ENCODE measurements at regions not wholly inside any gene's neighbourhood (a gene's known extent, or its start where the extent isn't known, plus 50 kb on each side); places are given as distances from the start of the nearest gene placed in this dataset.

DNA sequence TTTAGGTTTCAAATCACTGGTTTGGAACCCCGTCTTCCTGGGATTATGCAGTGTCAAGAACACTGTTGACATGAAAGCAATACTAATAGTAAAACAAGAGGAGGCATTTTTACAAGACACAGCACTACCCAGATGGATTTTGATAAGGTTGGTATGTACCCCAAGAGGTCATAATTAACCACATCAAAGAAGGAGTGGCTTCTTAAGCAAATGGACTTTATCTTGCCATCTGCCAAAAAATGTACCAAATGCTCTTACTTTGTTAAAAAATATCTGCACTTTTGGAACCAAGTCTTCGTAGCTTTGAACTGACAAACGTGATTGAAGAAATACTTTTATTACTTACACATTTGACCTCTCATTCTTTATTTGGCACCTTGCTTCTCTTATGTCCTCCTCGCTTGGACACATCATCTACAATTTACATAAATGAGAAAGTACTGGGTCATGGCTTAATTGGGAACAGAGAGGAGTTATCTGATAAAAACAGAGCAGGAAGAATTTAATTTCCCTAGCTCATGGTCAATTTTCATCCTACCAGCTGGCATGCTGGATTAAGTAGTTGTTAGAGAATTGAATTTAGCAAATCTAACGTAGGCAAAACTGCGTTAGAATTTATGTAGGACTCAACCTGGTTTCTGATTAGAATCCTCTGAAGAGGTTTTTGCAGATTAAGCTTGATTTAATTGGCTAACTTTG, 54.5 kb upstream of the PRICKLE1 start:
- no peak for DNase-seq
- H3K9ac ChIP-seq (ENCODE audit: low read length) = no peak overlapping the region
- no peaks in the 10 kb centered on the region for H3K4me1 ChIP-seq (ENCODE audit: control insufficient read depth in 1 of 2, insufficient read depth in 2 of 2, low read length in 2 of 2)
- no peaks in the 10 kb centered on the region for H3K79me1 ChIP-seq (ENCODE audit: low read length)
- no peak overlapping the region for H3K4me2 ChIP-seq (ENCODE audit: low read length)
- H3K4ac ChIP-seq (ENCODE audit: low read depth, low read length) = no peak overlapping the region
- no peak overlapping the region for H2BK5ac ChIP-seq (ENCODE audit: low read depth, low read length, poor library complexity)
- H3K27me3 ChIP-seq (ENCODE audit: insufficient read depth, low read length) = no peaks in the 10 kb centered on the region
- H3K4me3 ChIP-seq (ENCODE audit: low read depth, low read length) = no peak overlapping the region
- H2AFZ ChIP-seq (ENCODE audit: insufficient read depth, low read length, poor library complexity) = no peak overlapping the region
- no CpG with 5 or more reads among the region's 6 CpGs for WGBS (ENCODE audit: extremely low coverage, insufficient coverage, insufficient read length)
- H3K79me2 ChIP-seq (ENCODE audit: control insufficient read depth, insufficient read depth, low read length, poor library complexity) = no peaks in the 10 kb centered on the region
- no peaks in the 10 kb centered on the region for H3K9me3 ChIP-seq (ENCODE audit: insufficient read depth, low read depth, low read length)
- no peaks in the 10 kb centered on the region for H3K36me3 ChIP-seq (ENCODE audit: control insufficient read depth in 1 of 2, insufficient read depth in 2 of 2, low read length in 2 of 2)
- no peak overlapping the region for H4K91ac ChIP-seq (ENCODE audit: low read depth, low read length)
- no peak overlapping the region for H3K18ac ChIP-seq (ENCODE audit: low read length)
- no peak overlapping the region for H2BK12ac ChIP-seq (ENCODE audit: low read length)
- H2AK5ac ChIP-seq (ENCODE audit: low read length) = no peak overlapping the region
- H2BK120ac ChIP-seq (ENCODE audit: insufficient read depth, low read length, poor library complexity) = no peak overlapping the region
- no peak overlapping the region for H3K23ac ChIP-seq (ENCODE audit: low read length)
- H4K8ac ChIP-seq (ENCODE audit: low read depth, low read length) = no peak overlapping the region
- no peak overlapping the region for H4K12ac ChIP-seq (ENCODE audit: low read depth, low read length)
- no peak overlapping the region for H3K27ac ChIP-seq (ENCODE audit: low read depth, low read length)
- H3K14ac ChIP-seq (ENCODE audit: low read length) = no peak overlapping the region

DNA sequence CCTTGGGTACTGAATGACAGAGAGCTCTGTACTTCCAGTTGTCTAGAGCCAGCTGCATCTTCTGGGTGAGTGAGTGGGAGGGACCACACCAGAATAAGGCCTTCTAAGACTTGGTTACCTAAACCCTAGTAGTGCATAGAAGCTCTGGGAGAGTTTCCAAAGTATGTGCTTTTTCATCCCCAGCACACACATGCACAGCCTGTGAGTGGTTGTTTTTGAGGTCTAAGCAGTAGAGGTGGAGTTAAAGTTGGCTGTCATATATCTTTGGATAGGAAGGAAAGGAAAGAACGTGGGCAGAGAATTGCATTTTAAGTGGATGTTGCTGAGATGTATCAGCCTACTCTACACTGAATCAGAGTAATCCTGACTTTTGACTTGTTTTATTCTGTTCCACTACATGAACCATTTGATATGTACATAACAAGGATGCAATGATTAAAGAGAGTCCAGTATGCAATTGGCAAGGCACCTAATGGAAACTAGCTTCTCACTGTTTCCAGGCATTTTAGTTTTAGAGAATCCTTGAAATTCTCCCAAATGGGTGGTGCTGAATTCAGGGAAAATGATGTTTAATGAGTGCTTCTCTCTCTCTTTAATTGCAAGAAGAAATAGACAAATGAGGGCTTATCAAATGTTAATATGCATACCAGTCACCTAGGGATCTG, 51.8 kb upstream of the PRICKLE1 start:
- Histone ChIP-seq H3K4me2 (ENCODE audit: low read length) (no peak overlapping the region), H3K4me1 (ENCODE audit: control insufficient read depth in 1 of 2, insufficient read depth in 2 of 2, low read length in 2 of 2) (no peaks in the 10 kb centered on the region), H3K4ac (ENCODE audit: low read depth, low read length) (no peak overlapping the region), H3K27ac (ENCODE audit: low read depth, low read length) (no peak overlapping the region), H2AFZ (ENCODE audit: insufficient read depth, low read length, poor library complexity) (no peak overlapping the region), H3K79me2 (ENCODE audit: control insufficient read depth, insufficient read depth, low read length, poor library complexity) (no peaks in the 10 kb centered on the region), H4K12ac (ENCODE audit: low read depth, low read length) (no peak overlapping the region), H3K23ac (ENCODE audit: low read length) (no peak overlapping the region), H3K9ac (ENCODE audit: low read length) (no peak overlapping the region), H2BK5ac (ENCODE audit: low read depth, low read length, poor library complexity) (no peak overlapping the region), H3K4me3 (ENCODE audit: low read depth, low read length) (no peak overlapping the region), H2BK12ac (ENCODE audit: low read length) (no peak overlapping the region), H3K36me3 (ENCODE audit: control insufficient read depth in 1 of 2, insufficient read depth in 2 of 2, low read length in 2 of 2) (no peaks in the 10 kb centered on the region), H4K8ac (ENCODE audit: low read depth, low read length) (no peak overlapping the region), H3K18ac (ENCODE audit: low read length) (no peak overlapping the region), H3K27me3 (ENCODE audit: insufficient read depth, low read length) (no peaks in the 10 kb centered on the region), H3K79me1 (ENCODE audit: low read length) (no peaks in the 10 kb centered on the region), H3K14ac (ENCODE audit: low read length) (no peak overlapping the region), H3K9me3 (ENCODE audit: insufficient read depth, low read depth, low read length) (no peaks in the 10 kb centered on the region), H4K91ac (ENCODE audit: low read depth, low read length) (no peak overlapping the region), H2AK5ac (ENCODE audit: low read length) (no peak overlapping the region), H2BK120ac (ENCODE audit: insufficient read depth, low read length, poor library complexity) (no peak overlapping the region)
- no peak for DNase-seq
- no CpG with 5 or more reads among the region's 1 CpG for WGBS (ENCODE audit: extremely low coverage, insufficient coverage, insufficient read length)

DNA sequence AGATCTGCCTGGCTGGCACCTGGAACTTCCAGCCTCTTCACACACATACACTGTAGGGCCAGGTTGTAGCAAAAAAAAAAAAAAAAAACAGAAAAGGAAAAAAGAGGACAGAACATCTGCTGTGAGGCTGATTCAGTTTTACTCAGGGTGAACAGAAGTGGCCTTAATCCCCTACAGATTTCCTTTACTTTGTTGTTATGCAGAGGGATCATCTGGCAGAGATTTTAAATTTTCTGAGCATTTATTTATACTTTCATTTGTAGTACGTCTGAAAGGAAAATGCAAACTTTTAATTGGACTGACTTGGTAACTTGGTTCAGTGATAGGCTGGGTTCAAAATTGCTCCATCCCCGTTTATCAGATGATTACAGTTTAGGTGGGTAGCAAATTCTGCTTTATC, 50.8 kb upstream of the PRICKLE1 start:
- Histone ChIP-seq H3K79me1 (ENCODE audit: low read length) (no peaks in the 10 kb centered on the region), H4K12ac (ENCODE audit: low read depth, low read length) (no peak overlapping the region), H3K9ac (ENCODE audit: low read length) (no peak overlapping the region), H4K8ac (ENCODE audit: low read depth, low read length) (no peak overlapping the region), H3K9me3 (ENCODE audit: insufficient read depth, low read depth, low read length) (no peaks in the 10 kb centered on the region), H2AFZ (ENCODE audit: insufficient read depth, low read length, poor library complexity) (no peak overlapping the region), H2BK120ac (ENCODE audit: insufficient read depth, low read length, poor library complexity) (no peak overlapping the region), H3K23ac (ENCODE audit: low read length) (no peak overlapping the region), H3K36me3 (ENCODE audit: control insufficient read depth in 1 of 2, insufficient read depth in 2 of 2, low read length in 2 of 2) (no peaks in the 10 kb centered on the region), H2BK12ac (ENCODE audit: low read length) (no peak overlapping the region), H3K4ac (ENCODE audit: low read depth, low read length) (no peak overlapping the region), H4K91ac (ENCODE audit: low read depth, low read length) (no peak overlapping the region), H3K4me3 (ENCODE audit: low read depth, low read length) (no peak overlapping the region), H3K27ac (ENCODE audit: low read depth, low read length) (no peak overlapping the region), H3K4me1 (ENCODE audit: control insufficient read depth in 1 of 2, insufficient read depth in 2 of 2, low read length in 2 of 2) (no peaks in the 10 kb centered on the region), H3K14ac (ENCODE audit: low read length) (no peak overlapping the region), H3K18ac (ENCODE audit: low read length) (no peak overlapping the region), H3K79me2 (ENCODE audit: control insufficient read depth, insufficient read depth, low read length, poor library complexity) (no peaks in the 10 kb centered on the region), H2BK5ac (ENCODE audit: low read depth, low read length, poor library complexity) (no peak overlapping the region), H3K4me2 (ENCODE audit: low read length) (no peak overlapping the region), H2AK5ac (ENCODE audit: low read length) (no peak overlapping the region), H3K27me3 (ENCODE audit: insufficient read depth, low read length) (no peaks in the 10 kb centered on the region)
- no peak for DNase-seq
- no CpG with 5 or more reads among the region's 2 CpGs for WGBS (ENCODE audit: extremely low coverage, insufficient coverage, insufficient read length)

DNA sequence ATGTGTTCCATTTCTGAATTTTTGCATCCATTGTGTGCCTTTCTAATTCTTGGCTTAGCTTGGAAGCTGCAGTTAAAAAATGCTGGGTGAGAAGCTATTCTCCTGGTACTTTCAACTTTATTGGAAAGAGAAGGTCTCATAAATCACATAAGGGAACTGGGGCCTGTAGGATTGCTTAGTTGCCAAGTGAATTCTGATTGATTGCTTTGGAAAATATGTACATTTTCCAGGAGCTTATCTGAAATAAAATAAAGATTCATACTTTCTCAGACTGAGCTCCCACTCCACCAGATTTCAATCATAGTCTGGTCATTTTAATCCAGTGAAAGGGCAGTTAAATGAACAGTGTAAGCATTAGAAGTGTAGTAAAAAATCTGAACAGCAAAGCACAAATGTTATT, 50.0 kb upstream of the PRICKLE1 start:
- Histone ChIP-seq H2BK12ac (ENCODE audit: low read length) (no peak overlapping the region), H3K27me3 (ENCODE audit: insufficient read depth, low read length) (no peaks in the 10 kb centered on the region), H2BK5ac (ENCODE audit: low read depth, low read length, poor library complexity) (no peak overlapping the region), H3K79me2 (ENCODE audit: control insufficient read depth, insufficient read depth, low read length, poor library complexity) (no peaks in the 10 kb centered on the region), H2BK120ac (ENCODE audit: insufficient read depth, low read length, poor library complexity) (no peak overlapping the region), H2AFZ (ENCODE audit: insufficient read depth, low read length, poor library complexity) (no peak overlapping the region), H3K4me1 (ENCODE audit: control insufficient read depth in 1 of 2, insufficient read depth in 2 of 2, low read length in 2 of 2) (no peaks in the 10 kb centered on the region), H3K4ac (ENCODE audit: low read depth, low read length) (no peak overlapping the region), H4K12ac (ENCODE audit: low read depth, low read length) (no peak overlapping the region), H3K18ac (ENCODE audit: low read length) (no peak overlapping the region), H3K9me3 (ENCODE audit: insufficient read depth, low read depth, low read length) (no peaks in the 10 kb centered on the region), H3K23ac (ENCODE audit: low read length) (no peak overlapping the region), H2AK5ac (ENCODE audit: low read length) (no peak overlapping the region), H3K36me3 (ENCODE audit: control insufficient read depth in 1 of 2, insufficient read depth in 2 of 2, low read length in 2 of 2) (no peaks in the 10 kb centered on the region), H3K4me3 (ENCODE audit: low read depth, low read length) (no peak overlapping the region), H3K4me2 (ENCODE audit: low read length) (no peak overlapping the region), H3K79me1 (ENCODE audit: low read length) (no peaks in the 10 kb centered on the region), H4K91ac (ENCODE audit: low read depth, low read length) (no peak overlapping the region), H3K14ac (ENCODE audit: low read length) (no peak overlapping the region), H3K27ac (ENCODE audit: low read depth, low read length) (no peak overlapping the region), H4K8ac (ENCODE audit: low read depth, low read length) (no peak overlapping the region), H3K9ac (ENCODE audit: low read length) (no peak overlapping the region)
- DNase-seq = no peak

Data from trophoblast cell (in vitro differentiated cells and primary cell).